DOHH2 (cell line): ENCODE measurements at regions not wholly inside any gene's neighbourhood (a gene's known extent, or its start where the extent isn't known, plus 50 kb on each side); places are given as distances from the start of the nearest gene placed in this dataset.

Source experiments
- H3F3A ChIP-seq: fragments of 200-600 bp; sonication (generic), shearing (Covaris generic); 2 replicates; pipeline ENCODE4 v1.6.0; 2016; ENCODE audit warnings: antibody characterized with exemption, mild to moderate bottlenecking; ENCODE audit not compliant: control insufficient read depth, insufficient read depth
- H3K27ac ChIP-seq: fragments of 200-600 bp; sonication (generic); 2 replicates; pipeline ENCODE4 v1.5.1; 2014; ENCODE audit warnings: low read depth, mild to moderate bottlenecking, low read length, moderate library complexity
- H3K27me3 ChIP-seq: fragments of 200-600 bp; sonication (generic); 2 replicates; pipeline ENCODE4 v1.6.1; 2014; ENCODE audit warnings: mild to moderate bottlenecking, low read length, mixed read lengths; ENCODE audit not compliant: control insufficient read depth
- H3K36me3 ChIP-seq: fragments of 200-600 bp; sonication (generic); 2 replicates; pipeline ENCODE4 v1.6.1; 2014; ENCODE audit warnings: mild to moderate bottlenecking, low read length, moderate library complexity, mixed read lengths; ENCODE audit not compliant: control insufficient read depth
- H3K4me1 ChIP-seq: fragments of 200-600 bp; sonication (generic); 2 replicates; pipeline ENCODE4 v1.6.1; 2014; ENCODE audit warnings: mild to moderate bottlenecking, low read length, mixed read lengths; ENCODE audit not compliant: control insufficient read depth
- H3K4me2 ChIP-seq: fragments of 200-600 bp; sonication (generic); 2 replicates; pipeline ENCODE4 v1.6.0; 2014; ENCODE audit warnings: mild to moderate bottlenecking, low read length, moderate library complexity
- H3K4me3 ChIP-seq: fragments of 200-600 bp; sonication (generic); 2 replicates; pipeline ENCODE4 v1.5.1; 2014; ENCODE audit warnings: mild to moderate bottlenecking, low read length, mixed read lengths
- H3K79me2 ChIP-seq: fragments of 200-600 bp; sonication (generic); 2 replicates; pipeline ENCODE4 v1.6.1; 2014; ENCODE audit warnings: mild to moderate bottlenecking, low read length, mixed read lengths; ENCODE audit not compliant: control insufficient read depth
- H3K9me2 ChIP-seq: fragments of 200-600 bp; sonication (generic); replicated peaks from 2 replicates; pipeline ENCODE4 v1.6.1; 2014; ENCODE audit warnings: mild to moderate bottlenecking, low read length, mixed read lengths; ENCODE audit not compliant: control insufficient read depth
- H3K9me3 ChIP-seq: fragments of 200-600 bp; sonication (generic); 2 replicates; pipeline ENCODE4 v1.6.1; 2014; ENCODE audit warnings: antibody characterized with exemption, low read length, mixed read lengths; ENCODE audit not compliant: control insufficient read depth, insufficient read depth
- H4K20me1 ChIP-seq: fragments of 200-600 bp; sonication (generic); 2 replicates; pipeline ENCODE4 v1.6.0; 2014; ENCODE audit warnings: low read depth, mild to moderate bottlenecking, antibody characterized with exemption, low read length, moderate library complexity; ENCODE audit not compliant: control insufficient read depth, insufficient read depth
- CTCF ChIP-seq: fragments of 200-600 bp; sonication (generic); IDR thresholded peaks from one replicate; pipeline ENCODE4 v1.5.1; 2014; ENCODE audit warnings: antibody characterized with exemption, mild to moderate bottlenecking, low read depth, low read length; ENCODE audit not compliant: poor library complexity, severe bottlenecking
- EZH2phosphoT487 ChIP-seq: fragments of 200-600 bp; sonication (generic); IDR thresholded peaks from 2 replicates; pipeline ENCODE4 v1.6.1; 2017; ENCODE audit warnings: borderline replicate concordance, mild to moderate bottlenecking, antibody characterized with exemption, low read length, moderate library complexity, mixed read lengths

GRCh38 chr5:164824671-164825070 is 1319.3 kb downstream of the MAT2B start:
- Histone ChIP-seq H3K27ac (no peak overlapping the region), H3K27me3 (no peaks in the 10 kb centered on the region), H3K79me2 (no peaks in the 10 kb centered on the region), H3K4me3 (no peak overlapping the region), H3K9me3 (no peaks in the 10 kb centered on the region), H3K9me2 (no peaks in the 10 kb centered on the region), H4K20me1 (no peaks in the 10 kb centered on the region), H3F3A (no peaks in the 10 kb centered on the region), H3K36me3 (no peaks in the 10 kb centered on the region), H3K4me1 (no peaks in the 10 kb centered on the region), H3K4me2 (no peak overlapping the region)
- no peak for TF ChIP-seq CTCF
- TF ChIP-seq EZH2phosphoT487 = no peak

- no peaks in the 10 kb centered on the region for H3F3A ChIP-seq
- H4K20me1 ChIP-seq = no peaks in the 10 kb centered on the region
- no peaks in the 10 kb centered on the region for H3K4me1 ChIP-seq
- H3K9me2 ChIP-seq = no peaks in the 10 kb centered on the region
- no peaks in the 10 kb centered on the region for H3K79me2 ChIP-seq
- no peak overlapping the region for H3K4me3 ChIP-seq
- no peaks in the 10 kb centered on the region for H3K36me3 ChIP-seq
- H3K27me3 ChIP-seq = no peaks in the 10 kb centered on the region
- no peaks in the 10 kb centered on the region for H3K9me3 ChIP-seq
- no peak overlapping the region for H3K4me2 ChIP-seq
- TF ChIP-seq CTCF = no peak
- H3K27ac ChIP-seq = no peak overlapping the region
Observed at GRCh38 chr5:164832516-164832915, 1327.1 kb downstream of the MAT2B start.

- Histone ChIP-seq H3K27me3 (no peaks in the 10 kb centered on the region), H3K4me3 (no peak overlapping the region), H3K27ac (no peak overlapping the region), H3K4me2 (no peak overlapping the region), H3K9me3 (no peaks in the 10 kb centered on the region), H3K79me2 (no peaks in the 10 kb centered on the region), H4K20me1 (no peaks in the 10 kb centered on the region), H3K9me2 (no peaks in the 10 kb centered on the region), H3K36me3 (no peaks in the 10 kb centered on the region), H3K4me1 (no peaks in the 10 kb centered on the region), H3F3A (no peaks in the 10 kb centered on the region)
- TF ChIP-seq EZH2phosphoT487 (no peak), CTCF (no peak)
Observed at GRCh38 chr5:164844348-164844747, 1338.9 kb downstream of the MAT2B start.

GRCh38 chr5:164860896-164861295 is 1355.5 kb downstream of the MAT2B start:
- Histone ChIP-seq H3K27me3 (no peaks in the 10 kb centered on the region), H3K4me2 (no peak overlapping the region), H3K36me3 (no peaks in the 10 kb centered on the region), H3K9me3 (no peaks in the 10 kb centered on the region), H3K4me3 (no peak overlapping the region), H3K27ac (no peak overlapping the region), H3K9me2 (no peaks in the 10 kb centered on the region), H3F3A (no peaks in the 10 kb centered on the region), H4K20me1 (no peaks in the 10 kb centered on the region), H3K4me1 (no peaks in the 10 kb centered on the region), H3K79me2 (no peaks in the 10 kb centered on the region)
- no peak for TF ChIP-seq CTCF
- no peak for TF ChIP-seq EZH2phosphoT487
